HepG2 (cell line): ENCODE measurements at regions not wholly inside any gene's neighbourhood (a gene's known extent, or its start where the extent isn't known, plus 50 kb on each side); places are given as distances from the start of the nearest gene placed in this dataset.

Experiments
- ATAC-seq: fragments of 200-7000 bp; cut with Tn5 transposase; 3 replicates; pipeline ENCODE4 v1.9.1; 2020; ENCODE audit warnings: mild to moderate bottlenecking, moderate library complexity
- BruUV-seq: library from RNA; stranded (reverse); fragments of 400-500 nt; replicated peaks from 2 replicates; lab custom pipeline; 2021; lab: Mats Ljungman, UMichigan
- CTCF ChIA-PET: fragments of 300-600 bp; formaldehyde crosslinking; extraction: SDS; loops from one replicate; lab custom pipeline; 2021; ENCODE audit warnings: low total read pairs, inconsistent platforms, low intra/inter-chr PET ratio; lab: Yijun Ruan, JAX
- POLR2A ChIA-PET: fragments of 350-600 bp; sonication (Branson Sonifier 250); formaldehyde crosslinking; loops from one replicate; lab custom pipeline; 2020; ENCODE audit warnings: antibody characterized with exemption, inconsistent platforms; lab: Yijun Ruan, JAX
- DNase-seq: peaks from one replicate; pipeline ENCODE4 v3.0.0-alpha.2; 2015; ENCODE audit warnings: low spot score
- FAIRE-seq: peaks from 3 replicates; lab custom pipeline; 2011; peaks lifted over from hg19 to GRCh38; lab: Jason Lieb, UNC
- H2AFZ ChIP-seq: one replicate; pipeline ENCODE4 v1.6.1; 2011; ENCODE audit warnings: low read length, inconsistent platforms
- H3K27ac ChIP-seq: fragments of 300-600 bp; 3 replicates; pipeline ENCODE4 v1.8.0; 2011; ENCODE audit warnings: mixed run types, mild to moderate bottlenecking, mixed read lengths, low read length, inconsistent platforms; ENCODE audit not compliant: insufficient read depth; ENCODE audit errors: extremely low read length
- H3K27me3 ChIP-seq, 2 experiments: fragments of 200-600 bp in 1 of 2; 2 replicates in 1 of 2; 3 replicates in 1 of 2; pipeline versions ENCODE4 v1.6.0 to v1.8.0; 2011; ENCODE audit warnings: low read length in 2 of 2, mild to moderate bottlenecking in 2 of 2, moderate library complexity in 2 of 2, inconsistent platforms in 1 of 2; ENCODE audit not compliant: insufficient read depth in 2 of 2, control insufficient read depth in 1 of 2
- H3K36me3 ChIP-seq, 2 experiments: fragments of 200-600 bp in 1 of 2; replicated peaks in 1 of 2; 2 replicates in 1 of 2; 3 replicates in 1 of 2; pipeline versions ENCODE4 v1.5.1 to v1.8.0; 2011; ENCODE audit warnings: low read length in 2 of 2, inconsistent platforms in 1 of 2; ENCODE audit not compliant: insufficient read depth in 2 of 2, control insufficient read depth in 1 of 2
- H3K4me1 ChIP-seq: 2 replicates; pipeline ENCODE4 v1.5.1; 2012; ENCODE audit warnings: low read length, inconsistent platforms; ENCODE audit not compliant: insufficient read depth
- H3K4me2 ChIP-seq: 2 replicates; pipeline ENCODE4 v1.6.0; 2011; ENCODE audit warnings: low read depth, low read length, inconsistent platforms
- H3K4me3 ChIP-seq, 3 experiments: fragments of 200-600 bp in 1 of 3; sonication (generic), shearing (Covaris generic) in 1 of 3; replicated peaks in 1 of 3; 2 replicates each; pipeline ENCODE4 v1.5.1; 2011 to 2016; ENCODE audit warnings: low read length in 3 of 3, inconsistent platforms in 2 of 3, low read depth in 2 of 3, mild to moderate bottlenecking in 2 of 3, control low read depth in 1 of 3, mixed read lengths in 1 of 3; ENCODE audit not compliant: insufficient read depth in 1 of 3
- H3K79me2 ChIP-seq: one replicate; pipeline ENCODE4 v1.6.1; 2011; ENCODE audit warnings: low read length, inconsistent platforms; ENCODE audit not compliant: insufficient read depth
- H3K9ac ChIP-seq: 2 replicates; pipeline ENCODE4 v1.6.0; 2011; ENCODE audit warnings: mild to moderate bottlenecking, low read depth, low read length, inconsistent platforms; ENCODE audit not compliant: insufficient read depth
- H3K9me3 ChIP-seq: 2 replicates; pipeline ENCODE4 v1.5.1; 2012; ENCODE audit warnings: mild to moderate bottlenecking, low read length
- H4K20me1 ChIP-seq: 2 replicates; pipeline ENCODE4 v1.6.0; 2011; ENCODE audit warnings: inconsistent platforms, mild to moderate bottlenecking, low read length, moderate library complexity; ENCODE audit not compliant: insufficient read depth
- CHCHD3 ChIP-seq: sonication (generic); formaldehyde crosslinking; IDR thresholded peaks from 2 replicates; pipeline ENCODE4 v1.8.0; 2022; ENCODE audit warnings: mild to moderate bottlenecking, missing genetic modification reagents, moderate library complexity
- ELF4 ChIP-seq: sonication (generic); formaldehyde crosslinking; IDR thresholded peaks from 2 replicates; pipeline ENCODE4 v1.5.0; 2020; ENCODE audit warnings: missing genetic modification reagents, mild to moderate bottlenecking, moderate library complexity, borderline replicate concordance
- FOXK2 ChIP-seq: fragments of 450-650 bp; IDR thresholded peaks from 2 replicates; pipeline ENCODE4 v1.6.1; 2016
- HHEX ChIP-seq: IDR thresholded peaks from 2 replicates; pipeline ENCODE4 v1.6.1; 2016; ENCODE audit warnings: control low read depth
- JUN ChIP-seq: sonication (generic); formaldehyde crosslinking; IDR thresholded peaks from 2 replicates; pipeline ENCODE4 v1.4.0; 2020; ENCODE audit warnings: mild to moderate bottlenecking, missing genetic modification reagents
- KLF6 ChIP-seq: IDR thresholded peaks from 2 replicates; pipeline ENCODE4 v1.8.0; 2016; ENCODE audit warnings: missing biosample characterization, missing genetic modification reagents
- MXD1 ChIP-seq: sonication (generic); formaldehyde crosslinking; IDR thresholded peaks from 2 replicates; pipeline ENCODE4 v1.4.0; 2020; ENCODE audit warnings: mild to moderate bottlenecking, missing genetic modification reagents
- NPAS2 ChIP-seq: sonication (generic); formaldehyde crosslinking; IDR thresholded peaks from 2 replicates; pipeline ENCODE4 v1.8.0; 2022; ENCODE audit warnings: mild to moderate bottlenecking, missing genetic modification reagents, borderline replicate concordance
- PREB ChIP-seq: sonication (generic); formaldehyde crosslinking; IDR thresholded peaks from 2 replicates; pipeline ENCODE4 v1.4.0; 2020; ENCODE audit warnings: missing genetic modification reagents
- SIX4 ChIP-seq: sonication (generic); formaldehyde crosslinking; IDR thresholded peaks from 2 replicates; pipeline ENCODE4 v1.4.0; 2020; ENCODE audit warnings: missing genetic modification reagents
- TAF15 ChIP-seq: fragments of 200-400 bp; formaldehyde crosslinking; IDR thresholded peaks from one replicate; pipeline ENCODE4 v1.6.1; 2018; ENCODE audit warnings: mild to moderate bottlenecking, low read depth, low read length; ENCODE audit not compliant: poor library complexity, severe bottlenecking
- TMF1 ChIP-seq: sonication (generic); formaldehyde crosslinking; IDR thresholded peaks from 2 replicates; pipeline ENCODE4 v1.8.1; 2022; ENCODE audit warnings: low read depth, missing genetic modification reagents
- ZBTB34 ChIP-seq: sonication (generic); formaldehyde crosslinking; IDR thresholded peaks from 2 replicates; pipeline ENCODE4 v1.8.0; 2022; ENCODE audit warnings: mild to moderate bottlenecking, missing genetic modification reagents
- ZFP36 ChIP-seq: fragments of 150-350 bp; IDR thresholded peaks from 2 replicates; pipeline ENCODE4 v1.6.1; 2018; ENCODE audit warnings: borderline replicate concordance, low read length, low read depth; ENCODE audit not compliant: partially characterized antibody
- ZNF160 ChIP-seq: sonication (generic); formaldehyde crosslinking; IDR thresholded peaks from 2 replicates; pipeline ENCODE4 v1.8.0; 2022; ENCODE audit warnings: mild to moderate bottlenecking, inconsistent platforms, missing genetic modification reagents
- ZNF513 ChIP-seq: sonication (generic); formaldehyde crosslinking; conservative IDR thresholded peaks from 2 replicates; pipeline ENCODE4 v1.5.0; 2020; ENCODE audit warnings: missing genetic modification reagents
- WGBS: methylation state at CpG from one replicate; pipeline ENCODE4 v1.1.6; 2017; ENCODE audit warnings: low lambda C conversion rate; 5-methylcytosine and 5-hydroxymethylcytosine counted together
- in situ Hi-C: cut with HindIII; loops from 2 replicates; pipeline ENCODE4 v1.10.0; 2017; ENCODE audit warnings: low pct_unique_long_range_greater_than_20kb; ENCODE audit not compliant: extremely low pct_ligation_motif_present
- intact Hi-C: fragments of 100-400 bp; cut with micrococcal nuclease; formaldehyde crosslinking; loops from one replicate; pipeline ENCODE4 v1.10.0; 2022; ENCODE audit not compliant: unreplicated experiment

- TF ChIP-seq TAF15 (no peak), KLF6 (CRISPR knock-in tag) (no peak), ELF4 (CRISPR knock-in tag) (no peak)
Measured at GRCh38 chr3:40969341-40969740, 230.0 kb upstream of the CTNNB1 start (continued).

GRCh38 chr3:40969756-40970466 is 229.4 kb upstream of the CTNNB1 start:
- no peak overlapping the region for H3K9ac ChIP-seq
- POLR2A ChIA-PET = no interaction called here
- intact Hi-C loops = no loop called here
- H2AFZ ChIP-seq = no peak overlapping the region
- no peaks in the 10 kb centered on the region for H3K79me2 ChIP-seq
- H3K27me3 ChIP-seq = no peaks in the 10 kb centered on the region
- TF ChIP-seq NPAS2 (CRISPR knock-in tag) = no peak
- no peak for TF ChIP-seq TMF1 (CRISPR knock-in tag)
- TF ChIP-seq ZBTB34 = no peak
- no peak for TF ChIP-seq MXD1 (CRISPR knock-in tag)
- TF ChIP-seq ZNF160 = no peak
- TF ChIP-seq PREB (CRISPR knock-in tag) = no peak
- no peak for TF ChIP-seq HHEX (CRISPR knock-in tag)
- no peak for TF ChIP-seq ZNF513 (CRISPR knock-in tag)
- TF ChIP-seq FOXK2 = no peak
- no peak for TF ChIP-seq ZFP36
- TF ChIP-seq CHCHD3 (CRISPR knock-in tag) = no peak
- no peak for TF ChIP-seq JUN (CRISPR knock-in tag)
- TF ChIP-seq SIX4 (CRISPR knock-in tag) = no peak
- TF ChIP-seq, all 625 proteins: peak for 0
- BruUV-seq = no TSS peak
- WGBS = 68% methylated on average over 3 of the region's 3 CpGs
- Histone ChIP-seq H3K4me2 (no peak overlapping the region), H4K20me1 (no peaks in the 10 kb centered on the region), H3K4me1 (peaks cover 18% of the 10 kb centered on the region), H3K27ac (no peak overlapping the region), H3K4me3 (no peak overlapping the region), H3K9me3 (no peaks in the 10 kb centered on the region), H3K36me3 (no peaks in the 10 kb centered on the region)
- DNase-seq = no peak
- ATAC-seq = no peak
- CTCF ChIA-PET = no interaction called here
- in situ Hi-C loops = no loop called here
- FAIRE-seq = no peak
